Inflammatory macrophage treated with lipopolysaccharide for 1 hour (primary cell): ENCODE measurements at regions not wholly inside any gene's neighbourhood (a gene's known extent, or its start where the extent isn't known, plus 50 kb on each side); places are given as distances from the start of the nearest gene placed in this dataset.

Experiments
- DNase-seq, 2 donors: peaks; one replicate each; pipeline ENCODE4 v3.0.0-alpha.2; 2020 to 2022

DNA sequence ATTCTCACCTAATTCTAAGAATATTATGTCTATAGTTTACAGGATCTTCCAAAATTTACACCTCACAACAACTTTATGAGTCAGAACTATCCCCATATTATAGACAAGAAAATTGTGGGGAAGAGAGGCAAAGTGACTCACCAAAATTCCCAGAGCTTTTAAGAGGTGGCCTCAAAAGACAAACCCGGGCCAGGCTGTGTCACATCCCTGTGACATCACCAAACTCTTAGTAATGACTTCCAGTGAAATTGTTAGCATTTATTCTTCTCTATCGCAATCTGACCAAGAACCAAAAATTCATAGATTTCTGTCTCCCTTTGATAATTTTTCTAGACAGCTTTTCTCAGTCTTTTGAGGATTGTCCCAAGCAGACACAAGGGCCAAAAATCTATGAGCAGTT lies 134.3 kb downstream of the SNX19 start:
- DNase-seq: no peak

DNA sequence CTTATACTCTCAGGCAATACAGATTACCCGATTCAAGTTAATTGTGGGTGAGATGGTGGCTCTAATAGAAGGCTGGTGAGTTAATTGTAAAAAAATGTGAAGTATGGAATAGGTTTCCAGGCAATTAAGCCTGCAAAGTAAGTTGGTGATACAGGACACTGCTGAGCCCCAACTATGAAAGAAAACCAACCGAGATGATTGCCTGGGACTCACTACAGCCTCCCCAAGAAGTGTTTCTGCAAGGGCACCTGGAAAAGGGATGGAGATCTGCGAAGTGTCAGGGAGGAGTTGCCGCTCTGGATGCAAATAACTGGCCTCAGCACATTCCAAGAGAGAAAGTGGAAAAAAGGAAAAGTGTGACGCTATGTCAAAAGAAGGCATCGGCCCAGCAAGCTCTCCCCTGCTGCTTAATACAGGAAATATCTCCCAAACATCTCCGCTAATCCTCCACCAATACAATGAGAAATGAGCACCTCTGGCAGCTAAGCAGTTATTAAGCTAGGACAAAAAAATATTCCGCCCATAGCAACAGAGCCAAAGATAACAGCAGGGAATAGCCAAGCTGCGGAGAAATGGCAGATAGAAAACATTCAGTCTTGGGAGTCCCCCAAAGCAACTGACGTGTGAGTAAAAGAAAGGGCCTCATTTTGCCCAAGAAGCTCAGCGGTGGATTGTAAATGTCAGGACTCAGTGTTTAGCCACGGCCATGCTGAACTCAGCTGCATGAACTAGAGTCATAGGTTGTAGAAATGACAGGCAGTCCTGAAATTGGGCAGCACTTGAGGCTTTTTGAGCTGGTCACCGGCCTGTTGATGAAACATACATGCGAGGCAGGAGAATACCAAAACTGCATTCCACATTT lies 133.7 kb downstream of the SNX19 start:
- DNase-seq: no peak

DNA sequence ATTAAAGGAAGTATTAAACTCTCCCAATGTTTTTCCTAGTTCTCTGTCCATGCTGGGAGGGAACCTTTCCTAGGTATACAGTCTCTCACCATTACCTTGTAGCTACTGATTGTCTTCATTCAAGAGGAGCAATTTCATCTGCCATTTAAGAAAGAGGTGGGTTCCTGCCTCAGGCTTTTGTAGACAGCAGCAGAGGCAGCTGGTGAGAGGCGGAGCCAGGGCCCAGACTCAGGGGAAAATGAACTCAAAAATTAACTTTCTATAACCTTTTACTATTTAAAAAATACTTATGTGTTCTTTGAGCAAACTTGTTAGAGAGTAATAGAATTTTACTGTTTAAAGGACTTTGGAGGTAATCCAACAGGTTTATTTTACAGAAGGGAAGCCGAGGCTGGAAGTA lies 133.0 kb downstream of the SNX19 start:
- no peak for DNase-seq

DNA sequence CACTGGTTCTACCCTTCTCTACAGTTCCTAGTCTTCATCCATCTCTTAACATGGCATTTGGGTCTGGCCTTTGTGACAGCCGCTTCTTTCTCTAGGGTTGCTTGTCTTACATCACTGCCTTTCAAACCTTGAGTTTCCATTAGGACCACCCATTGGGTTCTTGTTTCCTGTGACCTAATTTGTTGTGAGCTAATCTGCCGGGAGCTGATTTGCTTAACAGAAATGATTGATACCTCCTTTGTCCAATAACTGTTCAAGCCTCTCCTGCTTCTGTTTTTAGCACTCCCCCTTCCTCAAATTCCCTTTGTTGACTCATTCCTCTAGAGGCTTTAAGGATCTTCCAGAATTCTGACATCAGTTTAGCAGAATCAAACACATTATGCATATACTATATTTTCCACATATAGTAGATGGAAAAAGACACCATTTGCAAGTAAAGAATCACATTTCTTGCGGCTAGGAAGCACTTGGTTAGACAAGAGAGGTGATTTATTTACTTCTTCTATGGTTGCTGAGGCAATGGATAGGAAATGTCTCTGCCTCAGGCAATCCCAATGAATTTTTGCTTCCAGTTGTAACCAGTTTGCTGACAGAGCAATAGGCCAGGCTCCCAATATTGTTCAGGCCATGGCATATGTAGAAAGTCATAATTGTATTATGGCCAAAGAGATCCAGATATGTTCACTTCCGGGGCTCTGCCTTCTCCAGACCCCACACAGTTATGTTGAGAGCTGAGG lies 130.7 kb downstream of the SNX19 start:
- no peak for DNase-seq

DNA sequence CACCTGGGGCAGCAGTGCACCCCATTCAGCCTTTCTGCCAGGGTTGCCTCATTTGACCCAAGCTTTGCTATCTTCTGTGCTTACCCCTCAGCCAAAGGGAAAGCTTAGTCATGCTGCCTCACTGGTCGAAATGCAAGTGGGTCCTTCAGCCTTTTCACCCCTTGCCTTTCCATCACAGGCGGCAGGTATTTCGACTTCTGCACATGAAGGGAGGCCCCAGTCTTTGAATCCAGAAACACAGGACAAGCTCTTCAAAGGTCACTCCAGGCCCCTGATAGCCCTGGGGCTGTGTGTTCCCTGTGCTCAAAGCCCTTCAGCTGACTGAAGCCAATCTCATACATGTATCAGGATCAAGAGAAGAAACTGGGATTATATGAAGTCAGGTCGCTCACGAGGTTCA lies 129.7 kb downstream of the SNX19 start:
- no peak for DNase-seq

DNA sequence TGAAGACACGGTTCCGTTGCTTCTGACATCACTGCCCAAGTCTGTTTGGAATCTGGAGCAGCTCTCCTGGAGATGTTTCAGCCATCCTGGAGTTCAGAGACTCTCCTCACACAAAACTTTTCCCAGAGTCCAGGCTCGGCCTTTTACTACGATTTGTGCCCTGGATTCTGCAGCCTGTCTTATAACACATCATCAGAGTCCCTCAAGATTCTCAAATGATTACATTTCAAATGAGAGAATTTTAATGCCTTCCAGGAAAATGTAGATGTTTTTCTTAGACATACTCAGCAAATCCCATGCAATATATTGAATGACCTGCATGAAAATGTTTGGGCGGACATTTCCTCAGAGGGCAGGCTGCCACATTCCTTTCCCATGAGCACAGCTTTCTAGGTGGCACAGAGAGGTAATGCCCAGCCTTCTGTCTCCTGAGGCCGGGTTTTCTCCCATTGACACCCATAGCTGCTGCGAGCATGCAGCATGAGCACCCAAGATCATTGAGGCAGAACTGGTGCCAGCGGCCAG lies 129.1 kb downstream of the SNX19 start:
- DNase-seq: no peak

DNA sequence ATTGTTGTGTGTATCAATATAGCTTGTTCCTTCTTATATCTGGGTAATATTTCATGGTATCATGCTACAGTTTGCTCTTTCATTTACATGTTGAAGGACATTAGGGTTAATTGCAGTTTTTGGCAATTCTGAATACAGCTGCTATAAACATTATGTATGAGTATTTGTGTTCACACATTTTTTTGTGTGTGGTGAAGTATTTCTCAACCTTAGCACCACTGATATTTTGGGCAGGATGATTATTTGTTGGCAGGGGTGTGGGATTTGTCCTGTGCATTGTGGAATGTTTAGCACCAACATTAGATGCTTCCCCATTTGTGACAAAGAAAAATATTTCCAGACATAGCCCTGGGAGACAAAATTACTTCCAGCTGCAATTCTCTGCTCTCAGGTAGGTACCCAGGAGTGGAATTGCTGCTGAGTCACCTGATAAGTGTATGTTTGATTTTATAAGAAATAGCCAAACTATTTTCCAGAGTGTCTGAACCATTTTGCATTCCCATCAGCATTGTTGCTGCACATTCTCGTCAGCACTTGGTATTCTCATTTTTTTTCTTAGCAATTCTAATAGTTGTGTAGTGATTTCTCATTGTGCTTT lies 128.2 kb downstream of the SNX19 start:
- DNase-seq: no peak

DNA sequence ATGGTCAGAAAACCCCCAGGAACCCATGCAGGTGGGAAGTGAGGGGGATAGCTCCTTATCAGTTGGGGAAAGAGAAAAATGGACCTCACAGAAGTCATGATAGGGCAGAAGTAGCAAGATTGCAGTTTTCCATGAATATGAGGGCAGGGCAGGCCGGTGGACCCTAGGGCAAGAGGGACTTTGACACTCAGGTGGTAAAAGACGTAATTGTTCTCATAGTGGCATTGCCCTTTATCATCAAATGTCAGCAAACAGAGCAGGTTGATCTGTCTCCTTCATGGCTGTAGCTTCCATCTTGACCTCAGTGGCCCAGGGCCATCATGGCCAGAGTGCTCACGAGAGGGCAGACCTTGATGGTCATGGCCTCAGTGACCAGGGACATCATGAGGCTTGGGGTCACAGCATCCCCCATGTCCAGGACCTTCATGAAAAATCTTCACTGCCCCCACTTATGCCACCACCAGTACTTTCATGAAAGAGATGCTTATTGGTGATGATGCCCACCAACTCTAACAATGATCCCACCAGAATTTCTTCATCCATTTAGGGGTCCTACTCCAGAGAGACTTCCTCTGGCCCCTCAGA lies 127.1 kb downstream of the SNX19 start:
- no peak for DNase-seq

DNA sequence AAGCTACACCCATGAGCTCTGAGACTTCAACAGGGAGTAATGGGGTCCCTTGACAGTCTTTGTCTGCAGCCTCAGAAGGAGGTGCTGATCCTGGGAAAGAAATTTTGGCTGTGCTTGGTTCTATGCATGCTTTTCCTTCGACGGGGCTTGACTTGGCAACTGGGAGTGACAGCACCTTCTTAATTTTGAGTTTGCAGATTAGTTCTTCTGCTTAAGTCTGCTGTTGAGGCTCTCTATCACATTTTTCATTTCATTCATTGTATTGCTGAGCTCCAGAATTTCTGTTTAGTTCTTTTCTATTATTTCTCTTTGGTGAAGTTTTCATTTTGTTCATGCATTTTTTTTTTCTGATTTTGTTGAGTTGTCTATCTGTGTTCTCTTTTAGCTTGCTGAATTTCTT lies 125.6 kb downstream of the SNX19 start:
- no peak for DNase-seq

DNA sequence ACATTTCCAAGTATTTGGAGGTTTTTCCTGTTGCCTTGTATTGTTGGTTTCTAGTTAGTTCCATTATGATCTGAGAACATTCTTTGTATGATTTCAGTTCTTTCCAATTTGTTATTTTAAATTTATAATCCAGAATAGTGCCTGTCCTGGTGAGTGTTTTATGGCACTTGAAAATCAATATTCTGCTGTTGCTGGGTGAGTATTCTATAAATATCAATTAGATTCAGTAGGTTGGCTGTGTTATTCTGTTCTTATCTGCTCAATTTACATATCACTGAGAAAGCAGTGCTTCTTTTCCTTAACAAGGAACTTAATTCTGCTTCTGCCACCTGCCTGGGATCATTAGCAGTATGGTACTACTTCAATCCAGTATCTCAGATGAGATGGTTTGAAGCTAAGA lies 123.5 kb downstream of the SNX19 start:
- DNase-seq: no peak

DNA sequence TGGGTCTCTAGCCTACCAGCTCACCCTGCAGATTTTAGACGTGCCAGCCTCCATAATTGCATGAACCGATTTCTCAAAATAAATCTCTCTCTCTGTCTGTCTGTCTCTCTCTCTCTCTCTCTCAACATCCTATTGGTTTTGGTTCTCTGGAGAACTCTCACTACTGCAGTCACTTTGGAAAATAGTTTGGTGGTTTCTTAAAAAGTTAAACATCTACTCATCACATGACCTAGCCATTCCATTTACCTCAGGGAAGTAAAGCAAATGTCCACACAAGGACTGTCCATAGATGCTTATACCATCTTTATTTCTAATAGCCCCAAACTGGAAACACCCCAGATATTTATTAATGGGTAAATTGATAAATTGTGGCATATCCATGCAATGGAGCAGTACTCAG lies 119.5 kb downstream of the SNX19 start:
- DNase-seq: no peak

DNA sequence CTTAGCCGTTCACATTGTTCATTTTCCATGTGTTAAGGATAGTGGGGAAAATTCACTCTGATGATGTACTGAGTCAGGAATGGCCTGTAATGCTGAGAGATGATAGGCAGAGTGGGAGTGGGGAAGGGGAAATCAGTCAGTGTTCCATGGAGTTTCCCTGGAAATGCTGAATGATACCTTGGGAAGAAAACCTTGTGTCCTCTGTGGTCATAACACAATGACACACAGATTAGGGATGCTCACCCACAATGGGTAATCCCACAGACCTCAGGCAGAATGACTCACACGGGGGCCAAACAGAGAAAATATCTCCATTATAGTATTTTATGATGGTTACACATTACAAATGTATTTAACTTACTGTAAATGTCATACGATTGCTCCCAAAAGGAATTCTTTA lies 118.0 kb downstream of the SNX19 start:
- DNase-seq: no peak

DNA sequence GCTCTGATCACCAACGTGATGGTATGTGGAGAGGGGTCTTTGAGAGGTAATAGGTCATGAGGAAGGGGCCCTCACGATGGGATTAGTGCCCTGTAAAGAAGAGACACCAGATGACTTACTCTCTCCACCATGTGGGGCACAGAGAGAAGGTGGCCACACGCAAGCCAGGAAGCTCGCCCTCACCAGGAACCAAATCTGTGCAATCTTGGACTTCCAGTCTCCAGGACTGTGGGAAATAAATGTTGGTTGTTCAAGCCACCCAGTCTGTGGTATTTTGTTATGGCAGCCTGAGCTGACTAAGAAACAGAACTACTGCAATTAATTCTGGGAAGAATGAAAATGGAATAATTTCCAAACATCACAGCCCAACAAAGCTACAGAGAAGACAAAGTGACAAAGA lies 117.5 kb downstream of the SNX19 start:
- no peak for DNase-seq

DNA sequence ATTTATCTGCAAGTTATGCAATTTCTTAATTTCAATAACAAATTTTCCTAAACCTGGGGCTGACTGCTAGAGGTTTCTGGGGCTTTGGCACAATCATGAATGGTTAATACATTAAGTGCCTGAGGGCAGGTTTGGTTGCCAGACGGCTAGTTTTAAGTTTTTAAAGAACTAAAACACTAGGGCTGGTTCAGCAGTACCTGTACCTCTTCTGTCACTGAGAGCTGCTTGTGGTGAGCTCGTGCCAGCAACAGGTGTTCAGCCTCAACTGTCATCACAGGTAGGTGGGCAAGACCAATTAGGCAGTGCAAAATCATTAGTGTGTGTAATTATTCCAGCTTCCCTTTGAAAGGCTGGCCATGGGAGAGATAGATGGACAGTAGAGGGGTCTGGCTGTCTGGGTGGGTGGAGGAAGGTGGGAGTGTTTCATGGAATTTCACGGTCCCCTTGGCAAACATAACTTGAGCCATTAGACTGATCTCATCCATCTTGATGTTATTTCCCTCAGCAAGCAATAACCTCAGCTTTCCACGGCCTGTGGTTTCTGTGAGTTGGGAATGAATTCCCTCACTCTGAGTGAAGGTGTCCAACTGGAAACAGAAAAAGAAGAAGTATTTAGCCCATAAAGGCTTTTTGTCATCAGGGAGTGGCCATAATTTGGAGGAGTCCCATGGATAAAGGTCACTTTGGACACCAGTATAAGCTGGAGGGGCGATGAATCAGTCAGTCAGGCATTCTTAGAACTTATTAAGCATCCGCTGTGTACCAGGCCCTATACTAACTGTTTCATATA lies 114.8 kb downstream of the SNX19 start:
- no peak for DNase-seq

DNA sequence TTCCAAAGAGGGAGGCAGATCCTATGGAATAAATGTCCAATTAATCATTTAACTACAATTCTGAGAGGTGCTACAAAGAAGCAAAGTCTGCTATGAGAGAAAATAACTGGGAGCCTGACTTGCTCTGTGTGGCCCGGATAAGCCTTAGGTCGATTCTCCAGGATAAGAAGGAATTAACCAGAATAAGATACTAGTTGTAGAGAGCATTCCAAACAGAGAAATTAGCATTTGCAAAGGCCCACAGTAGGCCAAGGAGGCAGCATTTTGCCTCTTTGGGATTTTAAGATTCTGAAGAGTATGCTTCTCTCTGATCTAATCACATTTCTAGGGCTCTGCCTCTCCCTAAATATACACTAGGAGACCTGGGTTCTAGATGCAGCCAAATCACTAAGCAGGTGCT lies 113.7 kb downstream of the SNX19 start:
- DNase-seq: no peak

DNA sequence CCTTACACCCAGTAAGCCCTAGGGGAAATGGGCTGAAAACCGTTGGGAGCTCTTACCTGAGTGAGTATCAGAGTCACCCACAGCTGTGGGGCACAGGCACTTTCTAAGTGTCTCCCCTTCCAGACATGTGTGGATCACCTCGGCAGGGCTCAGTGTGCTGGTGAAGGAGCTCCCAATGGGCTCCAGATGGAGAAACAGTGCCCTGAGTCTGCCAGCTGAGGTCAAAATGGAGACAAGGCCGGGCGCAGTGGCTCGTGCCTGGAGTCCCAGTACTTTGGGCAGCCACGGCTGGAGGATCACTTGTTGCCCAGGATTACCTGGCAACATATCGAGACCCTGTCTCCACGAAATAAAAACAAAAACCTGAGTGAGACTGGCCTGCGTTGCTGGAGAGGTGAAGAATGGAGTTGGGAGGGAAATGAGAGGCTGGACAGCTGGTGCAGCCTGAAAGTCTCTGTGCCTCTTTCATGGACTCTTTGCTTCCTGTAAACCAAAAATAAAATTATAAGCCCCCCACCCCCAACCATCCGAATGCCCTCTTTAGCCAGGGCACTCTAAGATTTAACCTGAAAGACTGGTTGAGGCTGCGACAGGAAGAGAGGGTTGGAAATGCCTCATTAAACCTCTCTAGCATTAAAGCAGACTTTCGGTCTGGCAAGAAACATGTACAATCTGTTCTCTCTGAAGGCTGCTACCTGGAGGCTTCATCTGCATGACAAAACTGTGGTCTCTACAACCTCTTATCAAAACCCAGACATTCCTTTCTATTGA lies 111.8 kb downstream of the SNX19 start:
- no peak for DNase-seq

DNA sequence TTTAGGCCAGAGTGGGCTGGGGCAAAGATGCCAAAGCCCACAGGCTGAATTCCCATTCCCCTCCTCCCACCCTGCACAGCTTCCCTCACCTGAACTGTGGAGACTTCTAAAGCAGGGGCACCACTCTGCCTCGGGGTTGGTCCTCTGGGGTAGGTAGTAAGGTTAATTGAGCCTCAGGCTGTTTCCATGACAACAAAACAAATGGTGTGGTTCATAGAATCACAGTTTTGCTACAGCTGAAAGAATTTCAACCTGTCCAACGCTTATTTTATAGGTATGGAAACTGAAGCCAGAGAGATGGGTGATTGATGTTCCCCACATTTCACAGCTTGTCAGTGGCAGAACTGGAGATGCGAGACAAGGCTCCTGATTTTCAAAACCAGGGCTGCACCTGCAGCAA lies 109.5 kb downstream of the SNX19 start:
- DNase-seq: no peak

DNA sequence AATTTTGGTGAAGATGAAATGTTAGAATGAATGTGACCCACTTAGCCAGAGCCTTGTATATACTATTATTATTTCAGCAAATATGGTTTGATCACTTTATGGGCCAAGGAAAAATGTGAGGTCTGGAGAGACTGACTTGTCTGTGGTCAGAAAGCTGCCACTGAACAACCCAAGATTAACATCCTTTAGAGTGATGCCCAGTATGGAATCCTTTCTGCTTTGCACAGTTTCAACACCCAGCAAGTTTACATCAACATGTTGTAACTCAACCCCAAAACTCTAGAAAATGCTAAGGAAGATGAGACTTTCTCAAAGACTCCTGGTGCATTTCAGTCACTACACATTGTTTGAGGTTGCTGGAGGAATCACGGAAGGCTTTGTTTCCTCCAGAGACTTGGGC lies 107.7 kb downstream of the SNX19 start:
- no peak for DNase-seq

DNA sequence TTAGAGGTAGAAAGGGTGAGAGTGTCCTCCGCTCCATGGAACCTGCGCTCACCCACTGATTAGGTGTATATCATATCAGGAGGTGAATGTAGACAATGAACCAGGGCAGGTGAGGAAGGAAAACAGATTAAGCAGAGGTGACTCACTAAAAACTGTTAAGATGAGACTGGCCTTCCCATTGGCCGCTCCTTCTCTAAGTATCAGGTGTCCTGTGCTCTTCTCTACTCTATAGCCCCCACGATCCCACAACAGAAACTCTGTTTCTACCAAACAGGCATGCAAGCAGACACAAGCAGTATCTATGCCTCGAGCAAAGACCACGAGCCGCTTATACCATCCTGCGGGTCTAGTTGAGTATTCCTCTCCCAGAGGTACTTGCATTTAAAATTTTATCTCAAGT lies 103.1 kb downstream of the SNX19 start:
- no peak for DNase-seq

DNA sequence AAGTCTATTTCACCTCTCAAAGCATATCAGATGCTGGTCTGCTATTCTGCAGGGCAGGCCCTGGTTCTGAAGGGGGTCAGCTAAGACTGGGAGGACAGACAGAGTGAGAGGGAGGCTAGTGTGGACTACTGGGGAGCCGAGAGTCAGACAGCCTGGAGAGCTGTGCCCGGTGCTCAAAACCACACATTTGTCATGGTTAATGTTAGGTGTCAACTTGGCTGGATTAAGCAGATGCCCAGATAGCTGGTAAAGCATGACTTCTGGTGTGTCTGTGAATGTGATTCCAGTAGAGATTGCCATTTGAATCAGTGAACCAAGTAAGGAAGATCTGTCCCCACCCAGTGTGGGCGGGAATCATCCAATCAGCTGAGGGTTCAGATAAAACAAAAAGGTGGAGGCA lies 102.6 kb downstream of the SNX19 start:
- no peak for DNase-seq

DNA sequence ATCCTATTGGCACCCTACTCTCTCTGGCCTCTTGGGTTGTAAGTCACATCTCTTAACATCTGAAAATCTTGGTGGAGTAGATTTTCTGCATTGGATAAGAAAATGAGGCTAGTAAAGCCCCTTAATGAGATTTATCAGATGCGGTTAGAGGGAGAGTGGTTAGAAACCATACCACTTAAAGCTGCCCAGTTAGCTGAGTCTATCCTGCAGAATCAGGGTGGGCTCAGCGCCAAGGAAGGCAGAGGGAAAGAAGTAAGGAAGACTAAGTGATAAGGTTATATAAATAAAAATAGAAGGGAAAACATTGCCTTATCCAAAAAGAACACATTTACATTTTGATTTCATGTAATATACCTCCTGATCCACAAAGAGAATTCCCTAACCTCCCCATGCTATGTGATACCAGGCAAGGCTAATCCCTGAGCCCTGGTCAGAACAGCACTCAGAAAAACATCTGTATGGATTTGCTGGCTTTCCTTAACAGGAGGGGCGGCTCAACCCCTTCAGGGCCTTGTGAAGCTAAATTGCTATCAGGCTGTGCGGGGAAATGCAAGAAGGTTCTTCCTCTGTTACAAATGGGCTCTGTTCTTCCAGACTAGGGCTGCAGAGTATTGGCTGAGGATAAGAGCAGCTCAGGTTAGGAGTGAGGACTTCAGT lies 101.7 kb downstream of the SNX19 start:
- no peak for DNase-seq
